ENCODE measurements at regions not wholly inside any gene's neighbourhood (a gene's known extent, or its start where the extent isn't known, plus 50 kb on each side); places are given as distances from the start of the nearest gene placed in this dataset.
"Not testable (repeated sequence)": the region's sequence is repeated elsewhere in the genome, so short reads cannot be mapped to it uniquely, and the experiment has no call there.

- Mint-ChIP-seq H3K27me3 (no peaks in the 10 kb centered on the region), H3K4me1 (ENCODE audit: low read depth) (peaks cover 13% of the 10 kb centered on the region), H3K4me3 (ENCODE audit: low read depth) (no peak overlapping the region), H3K9me3 (ENCODE audit: low read depth) (no peaks in the 10 kb centered on the region), H3K27ac (no peak overlapping the region), H3K36me3 (ENCODE audit: insufficient read depth) (no peaks in the 10 kb centered on the region)
- no peak for TF ChIP-seq CTCF (IDR thresholded peaks at IDR 0.05; ENCODE audit: unreplicated experiment)
- no peak for DNase-seq (ENCODE audit: low spot score, unreplicated experiment)
Measured at GRCh38 chrX:33968611-33969010, 163.5 kb downstream of the FAM47A start.

GRCh38 chrX:33949300-33949699 lies 182.8 kb downstream of the FAM47A start:
- H3K9me3 Mint-ChIP-seq (ENCODE audit: low read depth), result peaks cover 12% of the 10 kb centered on the region
- peaks cover 2% of the 10 kb centered on the region for H3K36me3 Mint-ChIP-seq (ENCODE audit: insufficient read depth)
- no peak for TF ChIP-seq CTCF (IDR thresholded peaks at IDR 0.05; ENCODE audit: unreplicated experiment)
- no peak for DNase-seq (ENCODE audit: low spot score, unreplicated experiment)
- no peak overlapping the region for H3K27ac Mint-ChIP-seq
- peaks cover 6% of the 10 kb centered on the region for H3K4me1 Mint-ChIP-seq (ENCODE audit: low read depth)
- no peak overlapping the region for H3K4me3 Mint-ChIP-seq (ENCODE audit: low read depth)
- no peaks in the 10 kb centered on the region for H3K27me3 Mint-ChIP-seq

- not testable (repeated sequence) for DNase-seq (ENCODE audit: low spot score, unreplicated experiment); H3K27me3 Mint-ChIP-seq; H3K36me3 Mint-ChIP-seq (ENCODE audit: insufficient read depth); H3K4me3 Mint-ChIP-seq (ENCODE audit: low read depth); H3K27ac Mint-ChIP-seq; H3K4me1 Mint-ChIP-seq (ENCODE audit: low read depth)
- H3K9me3 Mint-ChIP-seq (ENCODE audit: low read depth), result peaks cover 30% of the 10 kb centered on the region
Measured at GRCh38 chrX:33926249-33926648, 205.9 kb downstream of the FAM47A start.

GRCh38 chrX:33923262-33923661 lies 208.9 kb downstream of the FAM47A start:
- Mint-ChIP-seq H3K36me3 (ENCODE audit: insufficient read depth) (peaks cover 4% of the 10 kb centered on the region), H3K27ac (no peak overlapping the region)
- no peak for DNase-seq (ENCODE audit: low spot score, unreplicated experiment)

GRCh38 chrX:33909836-33910235 lies 222.3 kb downstream of the FAM47A start:
- no peak for TF ChIP-seq CTCF (IDR thresholded peaks at IDR 0.05; ENCODE audit: unreplicated experiment)
- Mint-ChIP-seq H3K9me3 (ENCODE audit: low read depth) (peaks cover 5% of the 10 kb centered on the region), H3K27me3 (no peaks in the 10 kb centered on the region), H3K4me3 (ENCODE audit: low read depth) (peak overlapping the region; percentile 2), H3K4me1 (ENCODE audit: low read depth) (peaks cover 50% of the 10 kb centered on the region), H3K36me3 (ENCODE audit: insufficient read depth) (peaks cover 3% of the 10 kb centered on the region), H3K27ac (peak overlapping the region; percentile 98)
- DNase-seq (ENCODE audit: low spot score, unreplicated experiment), result no peak

More at GRCh38 chrX:33923262-33923661, 208.9 kb downstream of the FAM47A start:
- Mint-ChIP-seq H3K9me3 (ENCODE audit: low read depth) (peaks cover 28% of the 10 kb centered on the region), H3K4me3 (ENCODE audit: low read depth) (no peak overlapping the region), H3K4me1 (ENCODE audit: low read depth) (no peaks in the 10 kb centered on the region), H3K27me3 (no peaks in the 10 kb centered on the region)
- TF ChIP-seq CTCF (IDR thresholded peaks at IDR 0.05; ENCODE audit: unreplicated experiment), result no peak

GRCh38 chrX:33908898-33909297 lies 223.2 kb downstream of the FAM47A start:
- TF ChIP-seq CTCF (IDR thresholded peaks at IDR 0.05; ENCODE audit: unreplicated experiment), result no peak
- H3K4me3 Mint-ChIP-seq (ENCODE audit: low read depth), result no peak overlapping the region
- no peak for DNase-seq (ENCODE audit: low spot score, unreplicated experiment)
- H3K9me3 Mint-ChIP-seq (ENCODE audit: low read depth), result peaks cover 11% of the 10 kb centered on the region
- peaks cover 50% of the 10 kb centered on the region for H3K4me1 Mint-ChIP-seq (ENCODE audit: low read depth)
- H3K27me3 Mint-ChIP-seq, result no peaks in the 10 kb centered on the region
- peak overlapping the region; percentile 23 for H3K27ac Mint-ChIP-seq
- H3K36me3 Mint-ChIP-seq (ENCODE audit: insufficient read depth), result peaks cover 3% of the 10 kb centered on the region

Measured in progenitor cell of endocrine pancreas (in vitro differentiated cells).